ENCODE measurements at regions not wholly inside any gene's neighbourhood (a gene's known extent, or its start where the extent isn't known, plus 50 kb on each side); places are given as distances from the start of the nearest gene placed in this dataset.

- no peak for TF ChIP-seq EZH2 (IDR thresholded peaks at IDR 0.05; ENCODE audit: low read length, missing control alignments)
- TF ChIP-seq CTCF (conservative IDR thresholded peaks at IDR 0.05 in 1 of 2, IDR thresholded peaks at IDR 0.05 in 1 of 2; ENCODE audit: low read depth in 1 of 2, low read length in 2 of 2), result no peak
Measured at GRCh38 chr4:81786766-81787165, 315.1 kb upstream of the RASGEF1B start.
